B cell (primary cell): ENCODE measurements at regions not wholly inside any gene's neighbourhood (a gene's known extent, or its start where the extent isn't known, plus 50 kb on each side); places are given as distances from the start of the nearest gene placed in this dataset.

ENCODE experiments used
- EZH2 ChIP-seq: IDR thresholded peaks from 2 replicates; pipeline ENCODE4 v1.6.1; 2012; ENCODE audit warnings: borderline replicate concordance, low read depth, mild to moderate bottlenecking, moderate library complexity, low read length; ENCODE audit not compliant: insufficient read depth, poor library complexity, severe bottlenecking
- TF ChIP-seq, protein P1 (sequence below): fragments of 200-600 bp; IDR thresholded peaks from one replicate; pipeline ENCODE4 v1.8.0; 2022; ENCODE audit warnings: antibody characterized with exemption, mild to moderate bottlenecking

DNA sequence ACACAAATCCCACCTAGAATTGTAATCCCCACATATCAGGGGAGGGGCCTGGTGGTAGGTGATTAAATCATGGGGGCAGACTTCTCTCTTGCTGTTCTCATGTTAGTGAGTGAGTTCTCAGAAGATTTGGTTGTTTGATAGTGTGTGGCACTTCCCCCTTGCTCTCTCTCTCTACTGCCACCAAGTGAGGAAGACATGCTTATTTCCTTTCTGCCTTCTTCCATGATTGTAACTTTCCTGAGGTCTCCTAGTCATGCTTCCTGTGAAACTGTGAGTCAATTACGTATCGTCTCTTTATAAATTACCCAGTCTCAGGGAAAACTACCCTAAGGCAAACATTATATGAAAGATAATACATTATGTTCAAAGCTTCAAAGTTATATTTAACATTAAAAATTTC, 1297.5 kb upstream of the CITED2 start:
- no peak for TF ChIP-seq EZH2
- TF ChIP-seq, protein P1, sequence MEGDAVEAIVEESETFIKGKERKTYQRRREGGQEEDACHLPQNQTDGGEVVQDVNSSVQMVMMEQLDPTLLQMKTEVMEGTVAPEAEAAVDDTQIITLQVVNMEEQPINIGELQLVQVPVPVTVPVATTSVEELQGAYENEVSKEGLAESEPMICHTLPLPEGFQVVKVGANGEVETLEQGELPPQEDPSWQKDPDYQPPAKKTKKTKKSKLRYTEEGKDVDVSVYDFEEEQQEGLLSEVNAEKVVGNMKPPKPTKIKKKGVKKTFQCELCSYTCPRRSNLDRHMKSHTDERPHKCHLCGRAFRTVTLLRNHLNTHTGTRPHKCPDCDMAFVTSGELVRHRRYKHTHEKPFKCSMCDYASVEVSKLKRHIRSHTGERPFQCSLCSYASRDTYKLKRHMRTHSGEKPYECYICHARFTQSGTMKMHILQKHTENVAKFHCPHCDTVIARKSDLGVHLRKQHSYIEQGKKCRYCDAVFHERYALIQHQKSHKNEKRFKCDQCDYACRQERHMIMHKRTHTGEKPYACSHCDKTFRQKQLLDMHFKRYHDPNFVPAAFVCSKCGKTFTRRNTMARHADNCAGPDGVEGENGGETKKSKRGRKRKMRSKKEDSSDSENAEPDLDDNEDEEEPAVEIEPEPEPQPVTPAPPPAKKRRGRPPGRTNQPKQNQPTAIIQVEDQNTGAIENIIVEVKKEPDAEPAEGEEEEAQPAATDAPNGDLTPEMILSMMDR = no peak
